HEK293 (cell line): ENCODE measurements at regions not wholly inside any gene's neighbourhood (a gene's known extent, or its start where the extent isn't known, plus 50 kb on each side); places are given as distances from the start of the nearest gene placed in this dataset.

Source experiments
- CTCF ChIP-seq: fragments of 450-650 bp; formaldehyde crosslinking; IDR thresholded peaks from 2 replicates; pipeline ENCODE4 v1.5.1; 2016; ENCODE audit warnings: missing biosample characterization, missing genetic modification characterization
- EGR2 ChIP-seq: fragments of 450-650 bp; formaldehyde crosslinking; IDR thresholded peaks from 2 replicates; pipeline ENCODE4 v1.5.1; 2016; ENCODE audit warnings: low read depth, missing biosample characterization, missing genetic modification characterization
- RBAK ChIP-seq: fragments of 450-650 bp; formaldehyde crosslinking; IDR thresholded peaks from 2 replicates; pipeline ENCODE4 v1.5.1; 2016; ENCODE audit warnings: missing biosample characterization, missing genetic modification characterization
- ZNF274 ChIP-seq, 2 experiments: fragments of 200-500 bp in 1 of 2; fragments of 450-650 bp in 1 of 2; sonication (Bioruptor generic) in 1 of 2; formaldehyde crosslinking in 1 of 2; IDR thresholded peaks; 2 replicates each; pipeline versions ENCODE4 v1.5.1 to v1.6.1; 2014 to 2016; ENCODE audit warnings: borderline replicate concordance in 1 of 2, inconsistent platforms in 1 of 2, low read length in 1 of 2, missing biosample characterization in 1 of 2, missing genetic modification characterization in 1 of 2
- ZNF350 ChIP-seq: fragments of 450-650 bp; formaldehyde crosslinking; IDR thresholded peaks from 2 replicates; pipeline ENCODE4 v1.5.0; 2017; ENCODE audit warnings: missing biosample characterization, mild to moderate bottlenecking, missing genetic modification characterization
- ZNF37A ChIP-seq: fragments of 450-650 bp; IDR thresholded peaks from 2 replicates; pipeline ENCODE4 v1.5.1; 2018; ENCODE audit warnings: missing biosample characterization, missing genetic modification characterization

- no peak for TF ChIP-seq ZNF37A (tag by site-specific recombination)
- TF ChIP-seq ZNF274 (IDR thresholded peaks at IDR 0.05; ENCODE audit: low read length): no peak
- TF ChIP-seq ZNF274 (tag by site-specific recombination; IDR thresholded peaks at IDR 0.05; ENCODE audit: borderline replicate concordance): no peak
- no peak for TF ChIP-seq CTCF (tag by site-specific recombination)
- TF ChIP-seq RBAK (tag by site-specific recombination): no peak
- no peak for TF ChIP-seq ZNF350 (tag by site-specific recombination)
- TF ChIP-seq EGR2 (tag by site-specific recombination): no peak
These were observed 156.5 kb upstream of the ARHGAP24 start for GRCh38 chr4:85318415-85318814.
